Body of pancreas (tissue), 4 donors: ENCODE measurements at regions not wholly inside any gene's neighbourhood (a gene's known extent, or its start where the extent isn't known, plus 50 kb on each side); places are given as distances from the start of the nearest gene placed in this dataset.
A peak's percentile ranks its signal among the peaks of the same experiment; 100 is the strongest.
"Not testable (repeated sequence)": the region's sequence is repeated elsewhere in the genome, so short reads cannot be mapped to it uniquely, and the experiment has no call there.

ENCODE experiments used
- ATAC-seq: fragments of 150-250 bp; one replicate; pipeline ENCODE4 v1.9.1; 2016
- DNase-seq, 4 donors: peaks; one replicate each; pipeline ENCODE4 v3.0.0-alpha.2; 2019
- H3K27ac ChIP-seq, 4 donors: fragments of 200-600 bp; sonication (generic); 1 replicate in 3 of 4; 2 replicates in 1 of 4; pipeline versions ENCODE4 v1.5.1 to v1.6.1; 2016 to 2019; ENCODE audit warnings: mild to moderate bottlenecking in 1 of 4, mixed read lengths in 1 of 4, moderate library complexity in 1 of 4
- H3K27me3 ChIP-seq, 2 donors: fragments of 200-600 bp; sonication (generic); one replicate each; pipeline ENCODE4 v1.6.0; 2016; ENCODE audit warnings: mild to moderate bottlenecking in 1 of 2
- H3K36me3 ChIP-seq, 2 donors: fragments of 200-600 bp; sonication (generic); replicated peaks in 1 of 2; 2 replicates each; pipeline ENCODE4 v1.5.1; 2016; ENCODE audit warnings: low read depth in 2 of 2; ENCODE audit not compliant: insufficient read depth in 1 of 2
- H3K4me1 ChIP-seq: fragments of 200-600 bp; sonication (generic); one replicate; pipeline ENCODE4 v1.6.0; 2016
- H3K4me3 ChIP-seq, 2 donors: fragments of 200-600 bp; sonication (generic); 1 replicate in 1 of 2; 2 replicates in 1 of 2; pipeline ENCODE4 v1.5.1; 2016 to 2019
- H3K9me3 ChIP-seq, 3 donors: fragments of 200-600 bp; sonication (generic); 1 replicate in 2 of 3; 2 replicates in 1 of 3; pipeline ENCODE4 v1.5.1; 2016
- POLR2A ChIP-seq, 3 donors: fragments of 450-650 bp; IDR thresholded peaks; one replicate each; pipeline ENCODE4 v1.6.1; 2016; ENCODE audit warnings: antibody characterized with exemption in 3 of 3, mild to moderate bottlenecking in 2 of 3
- WGBS, 2 donors: methylation state at CpG; one replicate each; pipeline ENCODE4 v1.1.5; 2017; 5-methylcytosine and 5-hydroxymethylcytosine counted together
- intact Hi-C: fragments of 100-400 bp; cut with DNase I; formaldehyde crosslinking; loops from one replicate; pipeline ENCODE4 v1.15.1; 2023
- TF ChIP-seq, protein P1 (sequence below), 7 experiments: fragments of 450-650 bp in 4 of 7; fragments of 200-600 bp in 3 of 7; sonication (generic) in 3 of 7; IDR thresholded peaks; one replicate each; pipeline ENCODE4 v1.5.1; 2016 to 2019; ENCODE audit warnings: antibody characterized with exemption in 7 of 7

DNA sequence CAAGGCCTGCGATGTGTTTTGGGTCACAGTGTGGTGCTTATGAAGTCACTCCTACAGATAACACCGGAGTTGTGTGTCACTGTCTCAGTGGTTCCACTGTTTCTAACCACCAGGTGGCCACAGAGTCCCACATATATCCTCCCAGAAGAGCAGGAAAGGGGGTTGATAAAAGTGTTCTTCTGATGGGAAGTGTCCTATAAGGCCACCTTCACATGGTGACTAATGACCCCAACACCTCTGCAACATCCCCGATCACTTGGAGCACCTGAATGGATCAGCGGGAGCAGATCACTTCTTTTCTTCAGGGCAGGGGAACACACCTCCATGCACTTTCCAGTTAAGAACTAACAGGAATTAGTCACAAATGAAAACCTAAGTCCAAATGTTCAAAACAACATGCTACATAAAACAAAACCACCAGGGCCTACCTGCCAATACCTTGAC, 111.5 kb downstream of the PPIAL4G start:
- H3K9me3 ChIP-seq, H3K36me3 ChIP-seq, H3K27ac ChIP-seq, H3K4me1 ChIP-seq, intact Hi-C loops, H3K27me3 ChIP-seq, H3K4me3 ChIP-seq: not testable (repeated sequence)
- DNase-seq: peak; percentile 65 to 81 (median 74)
- WGBS, 2 donors: 3 to 13% methylated on average over 4 of the region's 4 CpGs
- ATAC-seq: peak; percentile 85
- TF ChIP-seq, protein P1, sequence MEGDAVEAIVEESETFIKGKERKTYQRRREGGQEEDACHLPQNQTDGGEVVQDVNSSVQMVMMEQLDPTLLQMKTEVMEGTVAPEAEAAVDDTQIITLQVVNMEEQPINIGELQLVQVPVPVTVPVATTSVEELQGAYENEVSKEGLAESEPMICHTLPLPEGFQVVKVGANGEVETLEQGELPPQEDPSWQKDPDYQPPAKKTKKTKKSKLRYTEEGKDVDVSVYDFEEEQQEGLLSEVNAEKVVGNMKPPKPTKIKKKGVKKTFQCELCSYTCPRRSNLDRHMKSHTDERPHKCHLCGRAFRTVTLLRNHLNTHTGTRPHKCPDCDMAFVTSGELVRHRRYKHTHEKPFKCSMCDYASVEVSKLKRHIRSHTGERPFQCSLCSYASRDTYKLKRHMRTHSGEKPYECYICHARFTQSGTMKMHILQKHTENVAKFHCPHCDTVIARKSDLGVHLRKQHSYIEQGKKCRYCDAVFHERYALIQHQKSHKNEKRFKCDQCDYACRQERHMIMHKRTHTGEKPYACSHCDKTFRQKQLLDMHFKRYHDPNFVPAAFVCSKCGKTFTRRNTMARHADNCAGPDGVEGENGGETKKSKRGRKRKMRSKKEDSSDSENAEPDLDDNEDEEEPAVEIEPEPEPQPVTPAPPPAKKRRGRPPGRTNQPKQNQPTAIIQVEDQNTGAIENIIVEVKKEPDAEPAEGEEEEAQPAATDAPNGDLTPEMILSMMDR (IDR thresholded peaks at IDR 0.05): peak; percentile 39 to 90 (median 82)

DNA sequence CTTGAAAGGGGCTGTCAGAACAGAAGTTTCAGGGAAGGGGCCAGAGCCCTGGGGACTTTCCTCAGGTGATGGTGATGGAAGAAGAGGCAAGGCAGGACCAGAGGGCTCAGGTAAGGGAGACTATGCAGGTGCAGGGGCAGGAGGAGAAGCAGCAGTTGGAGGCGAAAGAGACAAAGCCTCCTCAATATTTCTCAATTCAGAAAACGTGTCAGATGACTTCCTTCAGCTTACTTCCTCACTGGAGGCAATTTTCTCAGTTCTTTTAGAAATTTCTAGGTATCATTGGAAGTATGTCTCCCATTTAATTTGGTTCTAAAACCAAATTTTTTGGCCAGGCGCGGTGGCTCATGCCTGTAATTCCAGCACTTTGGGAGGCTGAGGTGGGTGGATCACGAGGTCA, 112.4 kb downstream of the PPIAL4G start:
- 56 to 59% methylated on average over 5 of the region's 5 CpGs for WGBS, 2 donors
- ATAC-seq: not testable (repeated sequence)

DNA sequence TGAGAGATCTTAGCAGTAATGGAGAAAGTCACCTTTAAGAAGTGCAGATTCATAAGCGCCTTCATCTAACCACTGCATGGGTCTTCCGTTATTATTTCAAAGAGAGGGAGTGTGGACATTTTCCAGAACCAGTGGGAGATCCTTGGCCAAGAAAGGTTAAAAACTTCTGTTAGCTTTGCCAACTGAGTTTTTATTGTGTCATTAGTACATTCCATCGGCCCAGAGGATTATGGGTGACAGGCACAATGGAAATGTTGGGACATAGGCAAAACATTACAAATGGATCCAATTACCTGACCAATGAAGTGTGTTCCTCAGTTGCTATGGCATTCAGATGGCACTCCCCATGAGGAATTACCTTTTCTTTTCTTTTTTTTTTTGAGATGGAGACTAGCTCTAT, 115.5 kb downstream of the PPIAL4G start:
- Histone ChIP-seq H3K9me3 (no peaks in the 10 kb centered on the region), H3K4me3 (no peak overlapping the region), H3K36me3 (no peaks in the 10 kb centered on the region), H3K27ac (no peak overlapping the region), H3K27me3 (no peaks in the 10 kb centered on the region), H3K4me1 (no peaks in the 10 kb centered on the region)
- ATAC-seq: no peak
- intact Hi-C loops: no loop called here
- no peak for DNase-seq
- WGBS, 2 donors: 62 to 64% methylated on average over 3 of the region's 3 CpGs
- TF ChIP-seq POLR2A (IDR thresholded peaks at IDR 0.05): no peak
- TF ChIP-seq, protein P1 (IDR thresholded peaks at IDR 0.05): no peak

More for the DNA sequence above, 112.4 kb downstream of the PPIAL4G start:
- H3K27me3 ChIP-seq, DNase-seq, intact Hi-C loops, H3K27ac ChIP-seq, H3K9me3 ChIP-seq, H3K4me3 ChIP-seq, H3K4me1 ChIP-seq, H3K36me3 ChIP-seq: not testable (repeated sequence)

DNA sequence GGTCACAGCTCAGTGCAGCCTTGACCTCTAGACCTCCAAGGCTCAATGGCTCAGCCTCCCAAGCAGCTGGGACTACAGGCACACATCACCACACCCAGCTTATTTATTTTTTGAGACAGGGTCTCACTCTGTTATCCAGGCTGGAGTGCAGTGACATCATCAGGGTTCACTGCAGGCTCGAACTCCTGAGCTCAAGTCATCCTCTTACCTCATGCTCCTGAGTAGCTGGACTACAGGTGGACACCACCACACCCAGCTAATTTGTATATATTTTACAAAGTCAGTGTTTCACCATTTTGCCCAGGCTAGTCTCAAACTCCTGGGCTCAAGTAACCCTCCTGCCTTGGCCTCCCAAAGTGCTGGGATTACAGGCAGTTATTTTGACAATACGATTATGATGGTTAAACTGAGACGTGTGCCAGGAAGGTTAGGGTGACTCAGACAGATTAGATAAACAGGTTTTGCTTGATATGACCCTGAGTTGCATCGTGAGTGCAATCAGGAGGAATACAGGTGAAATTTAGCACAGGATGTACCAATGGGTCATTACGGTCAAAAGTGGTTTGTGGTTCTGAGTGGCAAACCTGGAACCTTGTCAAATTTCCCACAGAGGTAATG, 116.9 kb downstream of the PPIAL4G start:
- ATAC-seq, H3K36me3 ChIP-seq, H3K4me1 ChIP-seq, intact Hi-C loops, H3K27me3 ChIP-seq, H3K4me3 ChIP-seq, DNase-seq, H3K9me3 ChIP-seq, H3K27ac ChIP-seq: not testable (repeated sequence)
- 61 to 65% methylated on average over 5 of the region's 5 CpGs for WGBS, 2 donors

DNA sequence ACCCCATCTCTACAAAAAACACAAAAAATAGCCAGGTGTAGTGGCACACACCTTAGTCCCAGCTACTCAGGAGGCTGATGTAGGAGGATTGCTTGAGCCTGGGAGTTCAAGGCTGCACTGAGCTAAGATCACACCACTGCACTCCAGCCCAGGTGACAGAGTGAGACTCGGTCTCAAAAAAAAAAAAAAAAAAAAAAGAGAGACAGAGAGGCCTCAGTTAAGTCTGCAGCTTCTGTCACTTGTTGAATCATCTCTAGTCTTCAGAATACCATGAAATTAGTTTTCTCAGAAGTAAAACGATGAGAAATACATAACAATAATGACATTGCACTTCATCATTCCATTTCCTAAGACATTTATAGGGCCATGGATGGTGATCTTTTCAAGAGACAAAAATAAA, 118.0 kb downstream of the PPIAL4G start:
- H3K9me3 ChIP-seq, H3K27me3 ChIP-seq, intact Hi-C loops, H3K4me3 ChIP-seq, ATAC-seq, H3K36me3 ChIP-seq, H3K27ac ChIP-seq, DNase-seq, H3K4me1 ChIP-seq: not testable (repeated sequence)
- 51 to 64% methylated on average over 2 of the region's 2 CpGs for WGBS, 2 donors

DNA sequence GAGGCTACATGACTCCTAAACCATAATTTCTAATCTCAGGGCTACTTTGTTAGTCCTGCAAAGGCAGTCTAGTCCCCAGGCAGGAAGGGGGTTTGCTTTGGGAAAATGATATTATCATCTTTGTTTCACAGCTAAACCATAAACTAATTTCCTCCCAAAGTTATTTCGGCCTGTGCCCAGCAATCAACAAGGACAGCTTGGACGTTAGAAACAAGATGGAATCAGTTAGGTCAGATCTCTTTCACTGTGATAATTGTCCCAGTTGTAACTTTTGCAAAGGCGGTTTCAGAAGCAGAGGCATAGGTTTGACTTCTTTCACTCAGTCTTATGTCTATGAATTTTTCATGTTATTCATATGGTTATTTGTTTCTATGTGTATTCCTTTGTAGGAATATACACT, 119.1 kb downstream of the PPIAL4G start:
- ATAC-seq, DNase-seq, H3K4me1 ChIP-seq, H3K4me3 ChIP-seq, intact Hi-C loops, H3K27ac ChIP-seq, H3K9me3 ChIP-seq, H3K27me3 ChIP-seq, H3K36me3 ChIP-seq: not testable (repeated sequence)
- WGBS, 2 donors: 75 to 83% methylated on average over 3 of the region's 3 CpGs

DNA sequence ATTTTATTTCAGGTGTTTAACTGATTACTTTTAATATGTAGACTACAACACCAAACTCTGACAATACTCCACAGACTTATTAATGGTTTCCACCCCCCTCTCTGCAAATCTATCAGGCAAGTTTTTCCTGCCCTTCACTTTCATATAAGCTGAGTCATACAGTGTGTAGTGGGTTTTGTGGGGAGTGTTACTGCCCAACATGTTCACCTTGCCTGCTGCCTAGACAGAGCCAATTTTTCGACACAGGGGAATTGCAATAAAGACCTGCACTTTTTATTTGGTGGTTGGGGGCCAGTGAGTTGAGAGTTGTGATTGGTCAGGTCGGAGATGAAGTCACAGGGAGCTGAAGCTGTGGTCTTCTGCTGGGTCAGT, 119.7 kb downstream of the PPIAL4G start:
- Histone ChIP-seq H3K9me3 (no peaks in the 10 kb centered on the region), H3K4me1 (peaks cover 8% of the 10 kb centered on the region), H3K27ac (no peak overlapping the region), H3K4me3 (no peak overlapping the region), H3K27me3 (peaks cover 0 to 8% of the 10 kb centered on the region in 2 donors), H3K36me3 (no peaks in the 10 kb centered on the region)
- intact Hi-C loops: no loop called here
- 82 to 89% methylated on average over 2 of the region's 2 CpGs for WGBS, 2 donors
- no peak for TF ChIP-seq POLR2A (IDR thresholded peaks at IDR 0.05)
- TF ChIP-seq, protein P1 (IDR thresholded peaks at IDR 0.05): no peak
- no peak for ATAC-seq
- DNase-seq: no peak
